Liver (tissue), 8 donors: ENCODE measurements at regions not wholly inside any gene's neighbourhood (a gene's known extent, or its start where the extent isn't known, plus 50 kb on each side); places are given as distances from the start of the nearest gene placed in this dataset.

Experiments used
- DNase-seq: peaks from one replicate; pipeline ENCODE4 v3.0.0-alpha.2; 2017; ENCODE audit warnings: low spot score
- H3K27ac ChIP-seq, 2 donors: one replicate each; pipeline ENCODE4 v1.7.0; 2013; ENCODE audit warnings: inconsistent platforms in 2 of 2, low read length in 2 of 2, control low read depth in 1 of 2, low read depth in 1 of 2, mild to moderate bottlenecking in 1 of 2
- H3K27me3 ChIP-seq, 4 donors: one replicate each; pipeline versions ENCODE4 v1.6.1 to v1.7.0; 2013; ENCODE audit warnings: low read length in 3 of 4, inconsistent platforms in 1 of 4, mild to moderate bottlenecking in 1 of 4, moderate library complexity in 1 of 4; ENCODE audit not compliant: control insufficient read depth in 4 of 4, insufficient read depth in 4 of 4
- H3K36me3 ChIP-seq, 4 donors: one replicate each; pipeline versions ENCODE4 v1.6.1 to v1.7.0; 2013; ENCODE audit warnings: low read length in 3 of 4, mild to moderate bottlenecking in 3 of 4, low read depth in 1 of 4, moderate library complexity in 1 of 4; ENCODE audit not compliant: control insufficient read depth in 4 of 4, insufficient read depth in 3 of 4
- H3K4me1 ChIP-seq, 4 donors: one replicate each; pipeline versions ENCODE4 v1.6.1 to v1.7.0; 2013; ENCODE audit warnings: low read length in 3 of 4, mild to moderate bottlenecking in 3 of 4, moderate library complexity in 1 of 4; ENCODE audit not compliant: control insufficient read depth in 4 of 4, insufficient read depth in 4 of 4
- H3K4me3 ChIP-seq, 3 donors: one replicate each; pipeline versions ENCODE4 v1.6.1 to v1.7.0; 2013; ENCODE audit warnings: low read length in 3 of 3, control low read depth in 1 of 3, low read depth in 1 of 3, mild to moderate bottlenecking in 1 of 3
- H3K9ac ChIP-seq, 2 donors: one replicate each; pipeline ENCODE4 v1.7.0; 2013; ENCODE audit warnings: low read length in 2 of 2, mild to moderate bottlenecking in 2 of 2, moderate library complexity in 2 of 2, control low read depth in 1 of 2, low read depth in 1 of 2
- H3K9me3 ChIP-seq, 4 donors: one replicate each; pipeline versions ENCODE4 v1.6.1 to v1.7.0; 2013; ENCODE audit warnings: low read length in 3 of 4; ENCODE audit not compliant: control insufficient read depth in 4 of 4
- EGR1 ChIP-seq, 2 donors: IDR thresholded peaks; 2 replicates each; pipeline ENCODE4 v1.6.1; 2016 to 2018; ENCODE audit warnings: antibody characterized with exemption in 2 of 2, low read depth in 2 of 2
- FOXA1 ChIP-seq: IDR thresholded peaks from 2 replicates; pipeline ENCODE4 v1.6.1; 2016; ENCODE audit warnings: antibody characterized with exemption
- FOXA2 ChIP-seq: IDR thresholded peaks from 2 replicates; pipeline ENCODE4 v1.6.1; 2016; ENCODE audit warnings: antibody characterized with exemption
- GABPA ChIP-seq, 2 donors: IDR thresholded peaks in 1 of 2; conservative IDR thresholded peaks in 1 of 2; 2 replicates each; pipeline ENCODE4 v1.6.1; 2016; ENCODE audit warnings: antibody characterized with exemption in 2 of 2, mild to moderate bottlenecking in 1 of 2, moderate library complexity in 1 of 2
- HNF4A ChIP-seq, 2 donors: conservative IDR thresholded peaks; 2 replicates each; pipeline ENCODE4 v1.6.1; 2016; ENCODE audit warnings: antibody characterized with exemption in 2 of 2, mild to moderate bottlenecking in 2 of 2
- HNF4G ChIP-seq: IDR thresholded peaks from 2 replicates; pipeline ENCODE4 v1.6.1; 2016; ENCODE audit warnings: antibody characterized with exemption
- JUND ChIP-seq, 2 donors: IDR thresholded peaks; 2 replicates each; pipeline ENCODE4 v1.6.1; 2016; ENCODE audit warnings: antibody characterized with exemption in 2 of 2
- RAD21 ChIP-seq, 2 donors: IDR thresholded peaks; 2 replicates each; pipeline ENCODE4 v1.6.1; 2016; ENCODE audit warnings: antibody characterized with exemption in 2 of 2, mild to moderate bottlenecking in 2 of 2
- RXRA ChIP-seq, 2 donors: IDR thresholded peaks; 2 replicates each; pipeline ENCODE4 v1.6.1; 2017 to 2018; ENCODE audit warnings: antibody characterized with exemption in 2 of 2, mild to moderate bottlenecking in 1 of 2
- TAF1 ChIP-seq: conservative IDR thresholded peaks from 2 replicates; pipeline ENCODE4 v1.6.1; 2016; ENCODE audit warnings: antibody characterized with exemption, mild to moderate bottlenecking
- YY1 ChIP-seq: IDR thresholded peaks from 2 replicates; pipeline ENCODE4 v1.6.1; 2016; ENCODE audit warnings: antibody characterized with exemption, mild to moderate bottlenecking
- ZBTB33 ChIP-seq: IDR thresholded peaks from 2 replicates; pipeline ENCODE4 v1.6.1; 2016; ENCODE audit warnings: antibody characterized with exemption
- WGBS: extraction: QIAGEN DNeasy Blood & Tissue Kit; methylation state at CpG from one replicate; pipeline ENCODE4 v1.1.7; 2013; 5-methylcytosine and 5-hydroxymethylcytosine counted together
- TF ChIP-seq, protein P1 (sequence below): IDR thresholded peaks from 2 replicates; pipeline ENCODE4 v1.6.1; 2016; ENCODE audit warnings: antibody characterized with exemption
- TF ChIP-seq, protein P2 (sequence below): fragments of 150-350 bp; IDR thresholded peaks from 2 replicates; pipeline ENCODE4 v1.5.1; 2017; ENCODE audit warnings: improper control_type of control experiment, low read depth, low read length; ENCODE audit not compliant: missing input control
- donor health status: healthy.
- donor health status: healthy.
- donor health status: healthy.
- donor health status: healthy.
- donor health status: healthy.

- DNase-seq = no peak
- TF ChIP-seq FOXA2 (no peak), HNF4G (no peak), GABPA (IDR thresholded peaks at IDR 0.05 in 1 of 2, conservative IDR thresholded peaks at IDR 0.05 in 1 of 2) (no peak), YY1 (no peak), ZBTB33 (no peak), RXRA (IDR thresholded peaks at IDR 0.05) (no peak), EGR1 (IDR thresholded peaks at IDR 0.05; ENCODE audit: low read depth in 2 of 2) (no peak), HNF4A (conservative IDR thresholded peaks at IDR 0.05) (no peak), FOXA1 (no peak), TAF1 (no peak)
- TF ChIP-seq, protein P1, sequence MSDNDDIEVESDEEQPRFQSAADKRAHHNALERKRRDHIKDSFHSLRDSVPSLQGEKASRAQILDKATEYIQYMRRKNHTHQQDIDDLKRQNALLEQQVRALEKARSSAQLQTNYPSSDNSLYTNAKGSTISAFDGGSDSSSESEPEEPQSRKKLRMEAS = no peak
- peaks cover 2 to 13% (median 12%) of the 10 kb centered on the region in 4 donors for H3K4me1 ChIP-seq
- no peaks in the 10 kb centered on the region for H3K27me3 ChIP-seq
- no peak overlapping the region for H3K9ac ChIP-seq
- WGBS = 94% methylated on average over 12 of the region's 12 CpGs
- H3K27ac ChIP-seq = no peak overlapping the region
- no peak overlapping the region for H3K4me3 ChIP-seq
- H3K36me3 ChIP-seq = no peaks in the 10 kb centered on the region
- no peaks in the 10 kb centered on the region for H3K9me3 ChIP-seq
Observed at GRCh38 chr10:78772986-78773530, 295.7 kb upstream of the ZMIZ1 start.

DNA sequence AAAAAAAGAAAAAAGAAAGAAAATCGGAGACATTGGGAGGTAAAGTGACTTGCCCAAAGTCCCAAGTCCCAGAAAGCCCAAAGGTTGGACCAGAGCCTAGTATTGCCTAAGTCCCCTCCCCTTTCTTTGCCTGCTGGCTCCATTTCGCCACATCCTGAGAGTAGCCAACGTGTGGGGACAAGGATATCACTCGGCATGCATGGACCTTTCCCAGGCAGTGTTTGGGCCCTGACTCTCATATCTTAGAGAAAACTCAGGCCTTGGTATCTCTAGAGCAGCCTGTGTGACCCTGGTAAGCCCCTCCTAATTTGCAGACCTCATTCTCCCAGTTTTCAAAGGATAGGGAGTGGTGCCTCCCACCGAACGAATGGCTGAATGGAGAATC, 294.2 kb upstream of the ZMIZ1 start:
- H3K9ac ChIP-seq = no peak overlapping the region
- H3K27ac ChIP-seq = peak overlapping the region; percentile 68 to 95
- H3K4me1 ChIP-seq = peaks cover 2 to 26% (median 21%) of the 10 kb centered on the region in 4 donors
- TF ChIP-seq FOXA2 (peak; percentile 1), RAD21 (IDR thresholded peaks at IDR 0.05) (no peak), HNF4A (conservative IDR thresholded peaks at IDR 0.05) (peak in 1 of 2 donors; percentile 71), RXRA (IDR thresholded peaks at IDR 0.05) (peak in 1 of 2 donors; percentile 48), YY1 (no peak), JUND (IDR thresholded peaks at IDR 0.05) (peak in 1 of 2 donors; percentile 24), TAF1 (no peak)
- TF ChIP-seq, protein P2, sequence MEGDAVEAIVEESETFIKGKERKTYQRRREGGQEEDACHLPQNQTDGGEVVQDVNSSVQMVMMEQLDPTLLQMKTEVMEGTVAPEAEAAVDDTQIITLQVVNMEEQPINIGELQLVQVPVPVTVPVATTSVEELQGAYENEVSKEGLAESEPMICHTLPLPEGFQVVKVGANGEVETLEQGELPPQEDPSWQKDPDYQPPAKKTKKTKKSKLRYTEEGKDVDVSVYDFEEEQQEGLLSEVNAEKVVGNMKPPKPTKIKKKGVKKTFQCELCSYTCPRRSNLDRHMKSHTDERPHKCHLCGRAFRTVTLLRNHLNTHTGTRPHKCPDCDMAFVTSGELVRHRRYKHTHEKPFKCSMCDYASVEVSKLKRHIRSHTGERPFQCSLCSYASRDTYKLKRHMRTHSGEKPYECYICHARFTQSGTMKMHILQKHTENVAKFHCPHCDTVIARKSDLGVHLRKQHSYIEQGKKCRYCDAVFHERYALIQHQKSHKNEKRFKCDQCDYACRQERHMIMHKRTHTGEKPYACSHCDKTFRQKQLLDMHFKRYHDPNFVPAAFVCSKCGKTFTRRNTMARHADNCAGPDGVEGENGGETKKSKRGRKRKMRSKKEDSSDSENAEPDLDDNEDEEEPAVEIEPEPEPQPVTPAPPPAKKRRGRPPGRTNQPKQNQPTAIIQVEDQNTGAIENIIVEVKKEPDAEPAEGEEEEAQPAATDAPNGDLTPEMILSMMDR = no peak
- TF ChIP-seq, protein P1 = no peak
- WGBS = 33% methylated on average over 6 of the region's 6 CpGs
- no peaks in the 10 kb centered on the region for H3K9me3 ChIP-seq
- no peaks in the 10 kb centered on the region for H3K27me3 ChIP-seq
- no peak overlapping the region for H3K4me3 ChIP-seq
- H3K36me3 ChIP-seq = no peaks in the 10 kb centered on the region
- no peak for DNase-seq
